HG03378 (cell line): ENCODE measurements at regions not wholly inside any gene's neighbourhood (a gene's known extent, or its start where the extent isn't known, plus 50 kb on each side); places are given as distances from the start of the nearest gene placed in this dataset.
"Not testable (repeated sequence)": the region's sequence is repeated elsewhere in the genome, so short reads cannot be mapped to it uniquely, and the experiment has no call there.

Source experiments
- ATAC-seq: cut with Tn5 transposase; IDR thresholded peaks from one replicate; pipeline ENCODE4 v1.9.1; 2021; ENCODE audit warnings: mild to moderate bottlenecking, moderate library complexity; ENCODE audit not compliant: unreplicated experiment

DNA sequence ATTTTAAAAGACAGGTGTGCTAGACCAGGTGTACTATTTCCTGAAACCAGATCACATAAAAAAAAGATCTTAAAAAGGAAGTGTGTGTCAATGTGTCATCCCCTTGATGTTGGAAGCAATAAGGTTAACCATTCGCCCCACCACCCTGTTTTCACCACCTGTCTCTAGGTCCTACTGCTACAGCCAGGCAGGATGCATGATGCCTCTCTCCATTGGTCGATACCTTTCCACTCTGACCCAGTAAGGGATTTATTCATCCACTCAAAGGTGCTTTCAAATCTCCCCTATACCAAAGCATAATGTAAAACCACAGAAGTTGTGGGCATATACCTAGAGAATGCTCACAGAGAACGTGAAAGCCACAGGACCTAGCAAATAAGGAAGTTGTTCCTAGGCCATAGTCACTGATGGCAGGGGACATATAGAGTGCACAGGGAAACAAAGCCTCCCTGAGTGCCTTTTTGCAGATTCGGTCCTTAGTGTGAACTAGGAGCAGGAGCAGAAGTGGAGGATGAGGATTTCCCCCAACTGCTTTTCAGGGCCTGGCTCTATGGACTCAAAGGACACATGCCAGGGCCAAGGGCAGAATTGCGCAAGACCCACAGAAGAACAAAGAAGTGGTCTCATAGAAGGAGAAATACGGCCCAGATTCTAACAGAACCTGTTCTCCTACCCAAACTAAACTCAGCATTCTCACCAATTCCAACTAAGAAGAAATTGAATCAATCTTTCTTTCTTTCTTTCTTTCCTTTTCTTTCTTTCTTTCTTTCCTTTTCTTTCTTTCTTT is 631.5 kb upstream of the NRP1 start:
- ATAC-seq: no peak

GRCh38 chr10:33963729-33964128 is 629.3 kb upstream of the NRP1 start:
- no peak for ATAC-seq

GRCh38 chr10:33956322-33956721 is 621.9 kb upstream of the NRP1 start:
- not testable (repeated sequence) for ATAC-seq

- ATAC-seq: no peak
Measured at GRCh38 chr10:33955676-33956075, 621.2 kb upstream of the NRP1 start.

GRCh38 chr10:33952692-33953360 is 618.4 kb upstream of the NRP1 start:
- ATAC-seq: no peak

GRCh38 chr10:33950206-33950605 is 615.7 kb upstream of the NRP1 start:
- ATAC-seq: no peak

GRCh38 chr10:33947544-33947943 is 613.1 kb upstream of the NRP1 start:
- no peak for ATAC-seq

- ATAC-seq: no peak
Measured at GRCh38 chr10:33945051-33945450, 610.6 kb upstream of the NRP1 start.

GRCh38 chr10:33942508-33942907 is 608.0 kb upstream of the NRP1 start:
- ATAC-seq: no peak

DNA sequence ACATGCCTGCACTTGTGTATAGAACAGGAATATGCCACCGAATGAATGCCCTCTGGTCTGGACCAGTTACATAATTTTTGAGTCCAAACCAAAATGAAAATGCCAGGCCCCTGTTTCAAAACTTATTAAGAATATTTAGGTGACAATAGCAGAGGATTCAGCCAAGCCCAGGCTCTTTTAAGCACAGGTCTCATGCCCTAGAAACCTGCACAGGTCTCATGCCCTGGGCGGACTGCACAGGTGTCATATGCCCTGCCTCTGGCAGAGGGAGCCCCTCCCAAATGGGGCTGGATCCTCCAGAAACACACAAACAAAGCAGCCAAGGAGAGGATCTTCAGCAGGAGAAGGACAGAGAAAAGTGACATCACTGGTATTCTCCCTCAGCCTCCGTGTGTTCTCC is 605.4 kb upstream of the NRP1 start:
- ATAC-seq: no peak

DNA sequence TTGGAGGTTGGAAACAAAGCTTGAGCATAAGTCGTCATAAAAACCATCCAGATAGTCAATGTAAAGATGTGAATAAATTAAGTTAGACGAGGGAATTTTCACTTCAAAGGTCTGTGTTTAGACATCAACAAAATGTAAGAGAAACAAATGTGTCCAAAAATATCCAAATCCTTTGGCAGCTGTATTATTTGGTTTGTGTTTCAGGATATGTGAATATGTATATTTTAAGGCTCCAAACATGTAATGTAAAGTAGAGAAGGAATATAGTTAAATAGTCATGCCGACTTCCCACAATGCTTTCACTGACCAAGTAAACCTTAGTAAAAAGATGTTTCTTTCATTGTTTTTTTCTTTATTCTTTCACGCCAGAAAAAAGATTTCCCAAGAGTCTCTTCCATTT is 604.9 kb upstream of the NRP1 start:
- no peak for ATAC-seq

DNA sequence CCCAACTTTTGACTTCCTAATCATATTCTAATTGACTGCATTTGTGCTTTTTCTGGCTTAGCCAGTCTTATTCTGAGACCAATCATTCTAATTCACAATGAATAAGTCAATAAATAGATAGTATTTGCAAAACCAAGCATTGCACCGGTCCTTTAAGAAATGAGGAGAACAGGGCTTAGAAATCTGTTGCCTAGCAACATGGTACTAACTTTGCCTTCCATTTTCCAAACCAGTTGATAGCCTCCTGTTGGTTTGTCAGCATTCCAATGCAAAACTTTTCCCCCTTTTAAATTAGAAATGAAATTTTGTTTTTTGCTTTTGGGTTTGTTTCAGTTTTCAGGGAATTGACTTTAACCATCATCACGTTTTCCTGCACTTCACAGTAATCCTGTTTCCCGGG is 603.5 kb upstream of the NRP1 start:
- no peak for ATAC-seq

DNA sequence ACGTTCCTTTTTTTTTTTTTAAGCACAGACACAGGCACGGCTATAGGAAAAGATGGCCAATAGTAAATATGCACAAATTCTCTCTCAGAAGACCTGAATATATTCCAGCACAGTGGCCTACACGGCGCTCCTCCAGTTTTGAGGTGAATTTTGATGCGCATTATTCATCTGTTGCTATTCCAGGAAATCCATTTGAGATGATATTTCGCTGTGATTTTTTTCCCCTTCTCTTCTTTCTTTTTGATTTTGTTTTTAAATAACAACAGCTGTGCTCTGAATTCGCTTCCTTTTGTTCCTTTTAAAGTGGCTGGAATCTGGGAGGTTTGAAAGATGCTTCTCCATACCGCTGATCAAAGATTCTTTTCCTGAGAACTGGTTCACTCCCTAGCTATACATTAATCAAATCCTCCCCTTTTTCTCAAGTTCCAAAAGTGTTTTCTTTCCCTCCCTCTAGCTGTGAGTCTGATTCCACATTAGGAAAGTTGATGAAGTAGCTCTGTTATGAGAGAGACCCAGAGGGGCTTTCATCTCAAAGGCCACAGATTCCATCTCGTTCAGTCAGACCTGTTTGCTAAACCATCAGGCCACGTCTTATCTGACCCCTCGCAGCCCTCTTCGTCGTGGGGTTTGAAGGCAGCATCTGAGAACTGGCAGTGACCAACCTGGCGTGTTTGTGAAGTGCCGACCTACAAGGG is 602.7 kb upstream of the NRP1 start:
- ATAC-seq: no peak

GRCh38 chr10:33935350-33935749 is 600.9 kb upstream of the NRP1 start:
- no peak for ATAC-seq

GRCh38 chr10:33930079-33930478 is 595.6 kb upstream of the NRP1 start:
- no peak for ATAC-seq

GRCh38 chr10:33927347-33927746 is 592.9 kb upstream of the NRP1 start:
- ATAC-seq: no peak

GRCh38 chr10:33921970-33922605 is 587.6 kb upstream of the NRP1 start:
- no peak for ATAC-seq

DNA sequence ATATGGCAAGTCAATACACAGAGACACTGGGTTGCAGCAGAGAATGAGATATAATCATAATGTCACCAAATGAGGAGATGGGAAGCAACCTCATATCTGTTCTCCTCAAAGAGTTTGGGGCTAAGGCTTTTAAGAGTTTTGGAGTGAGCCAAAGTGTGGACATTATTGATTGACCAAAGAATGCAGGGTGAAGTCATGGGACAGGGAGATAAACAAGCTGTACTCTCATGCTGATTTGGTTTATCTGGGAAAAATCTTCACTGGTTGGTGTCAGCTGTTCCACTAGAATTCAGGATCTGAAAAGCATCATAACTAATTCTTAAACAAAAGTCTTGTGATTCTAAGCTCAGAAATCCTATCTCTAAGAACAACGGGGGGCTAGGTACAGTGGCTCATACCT is 585.9 kb upstream of the NRP1 start:
- no peak for ATAC-seq

GRCh38 chr10:33919244-33919643 is 584.8 kb upstream of the NRP1 start:
- no peak for ATAC-seq

GRCh38 chr10:33917069-33917780 is 582.8 kb upstream of the NRP1 start:
- no peak for ATAC-seq

DNA sequence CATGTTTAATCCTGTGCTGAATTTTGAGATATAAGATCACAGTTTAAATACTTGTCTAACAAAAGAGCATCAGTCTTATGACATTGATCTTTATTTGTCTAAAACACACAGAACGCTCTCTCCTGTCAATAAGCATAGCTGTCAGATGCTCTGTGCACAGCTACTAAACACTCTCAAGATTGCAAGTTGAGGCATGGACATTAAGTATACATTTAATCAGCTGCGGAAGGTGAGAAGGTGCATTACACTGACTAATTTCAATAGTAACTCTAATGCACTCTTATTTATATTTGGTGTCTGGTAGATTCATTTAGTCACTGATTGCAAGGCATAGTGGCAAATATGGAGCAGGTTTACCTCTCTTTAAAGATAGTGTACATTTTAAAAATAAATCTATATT is 580.3 kb upstream of the NRP1 start:
- ATAC-seq: no peak
